ENCODE measurements at regions not wholly inside any gene's neighbourhood (a gene's known extent, or its start where the extent isn't known, plus 50 kb on each side); places are given as distances from the start of the nearest gene placed in this dataset.

GRCh38 chr15:62783303-62783957, 259.1 kb upstream of the TPM1 start:
- H3K27me3 ChIP-seq: no peaks in the 10 kb centered on the region
- ATAC-seq (no peak), DNase-seq (no peak)
- no peak for TF ChIP-seq CTCF (IDR thresholded peaks at IDR 0.05)
- no peak for TF ChIP-seq POLR2A (IDR thresholded peaks at IDR 0.05)
- intact Hi-C loops (cut with DNase I): loop anchor here in 1 of 2 donors (10.0 kb wide), 2 partner anchors 61 to 311 kb away; no protein-coding TSS in a partner anchor
- 91% methylated on average over 4 of the region's 14 CpGs for WGBS (ENCODE audit: insufficient coverage, low coverage, low lambda C conversion rate, missing lambda C conversion rate)
- H3K9me3 ChIP-seq: no peaks in the 10 kb centered on the region
- no peak overlapping the region for H3K4me3 ChIP-seq
- H3K36me3 ChIP-seq: no peaks in the 10 kb centered on the region
- H3K4me1 ChIP-seq: peaks cover 0 to 5% (median 2%) of the 10 kb centered on the region in 4 donors
- H3K27ac ChIP-seq: no peak overlapping the region

DNA sequence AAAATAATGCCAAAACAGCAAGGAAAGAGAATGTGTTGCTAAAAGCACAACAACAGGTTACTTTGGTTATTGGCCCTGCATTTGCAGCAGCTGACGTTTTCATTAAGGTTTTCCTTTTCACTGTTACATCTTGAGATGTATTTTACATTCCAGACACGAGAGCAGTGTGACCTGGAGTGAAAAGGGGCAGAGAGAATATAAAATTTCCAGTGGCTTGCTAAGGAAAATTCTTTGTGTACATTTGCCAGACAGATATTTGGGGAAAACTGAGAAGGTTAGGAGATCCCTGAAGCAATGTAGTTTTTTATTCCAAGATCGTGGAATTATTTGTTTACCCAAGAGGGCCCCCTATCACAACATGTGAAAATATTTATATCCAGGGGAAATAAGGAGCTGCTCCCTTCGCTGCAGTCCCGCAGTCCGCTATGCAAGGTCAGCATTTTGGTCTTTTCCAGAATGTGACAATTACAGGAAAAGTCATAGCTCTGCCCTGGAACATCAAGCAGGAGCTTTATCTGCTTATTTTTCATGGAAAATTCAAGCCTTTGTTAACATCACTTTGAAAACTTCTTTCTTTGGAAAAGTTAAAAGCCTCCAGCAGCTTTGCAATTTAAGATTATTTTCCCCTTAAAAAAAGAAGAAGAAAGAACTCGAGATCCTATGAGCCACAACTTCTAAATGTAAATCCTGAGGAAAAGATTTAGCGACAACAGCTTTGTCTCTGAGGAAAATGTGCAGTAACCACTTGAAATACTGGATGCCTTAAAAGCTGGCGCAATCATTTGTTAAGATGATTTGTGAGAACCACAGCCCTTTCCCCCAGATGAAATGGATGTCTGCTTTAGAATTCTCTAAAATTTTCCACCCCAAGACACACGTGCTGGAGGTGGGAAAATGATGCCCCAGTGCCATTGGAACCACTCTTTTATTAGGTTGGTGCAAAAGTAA, 256.4 kb upstream of the TPM1 start:
- Histone ChIP-seq H3K27me3 (no peaks in the 10 kb centered on the region), H3K27ac (no peak overlapping the region), H3K4me3 (no peak overlapping the region), H3K36me3 (no peaks in the 10 kb centered on the region), H3K9me3 (no peaks in the 10 kb centered on the region), H3K4me1 (peaks cover 0 to 5% (median 2%) of the 10 kb centered on the region in 4 donors)
- 51% methylated on average over 8 of the region's 10 CpGs for WGBS (ENCODE audit: insufficient coverage, low coverage, low lambda C conversion rate, missing lambda C conversion rate)
- intact Hi-C loops (cut with DNase I): loop anchor here in 1 of 2 donors (10.0 kb wide), 2 partner anchors 59 to 309 kb away; no protein-coding TSS in a partner anchor
- DNase-seq: no peak
- TF ChIP-seq CTCF (IDR thresholded peaks at IDR 0.05) (no peak), POLR2A (IDR thresholded peaks at IDR 0.05) (no peak)
- no peak for ATAC-seq

DNA sequence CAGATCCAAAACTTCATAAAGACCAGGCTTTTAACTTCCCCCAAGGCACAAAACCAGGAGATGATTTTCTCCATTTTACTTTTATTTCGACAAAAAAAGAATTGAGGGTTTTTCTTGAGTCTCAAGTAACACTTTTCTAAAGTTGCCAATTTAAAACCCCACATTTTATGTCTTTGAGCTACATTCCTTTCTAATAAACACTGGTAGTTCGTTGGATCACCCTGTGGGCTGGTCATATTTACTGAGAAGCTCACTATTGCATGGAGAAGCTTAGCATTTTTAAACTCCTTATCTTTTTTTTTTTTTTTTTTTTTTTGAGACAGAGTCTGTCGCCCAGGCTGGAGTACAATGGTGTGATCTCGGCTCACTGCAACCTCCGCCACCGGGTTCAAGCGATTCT, 255.1 kb upstream of the TPM1 start:
- Histone ChIP-seq H3K27ac (no peak overlapping the region), H3K4me1 (peaks cover 0 to 1% (median under 1%) of the 10 kb centered on the region in 4 donors), H3K9me3 (no peaks in the 10 kb centered on the region), H3K4me3 (no peak overlapping the region), H3K27me3 (no peaks in the 10 kb centered on the region), H3K36me3 (no peaks in the 10 kb centered on the region)
- TF ChIP-seq CTCF (IDR thresholded peaks at IDR 0.05): no peak
- no peak for TF ChIP-seq POLR2A (IDR thresholded peaks at IDR 0.05)
- ATAC-seq (no peak), DNase-seq (no peak)
- 88% methylated on average over 2 of the region's 7 CpGs for WGBS (ENCODE audit: insufficient coverage, low coverage, low lambda C conversion rate, missing lambda C conversion rate)
- intact Hi-C loops (cut with DNase I): loop anchor here in 1 of 2 donors (10.0 kb wide), 2 partner anchors 57 to 307 kb away; no protein-coding TSS in a partner anchor

GRCh38 chr15:62788224-62788623, 254.3 kb upstream of the TPM1 start:
- Histone ChIP-seq H3K36me3 (no peaks in the 10 kb centered on the region), H3K27ac (no peak overlapping the region), H3K9me3 (no peaks in the 10 kb centered on the region), H3K4me3 (no peak overlapping the region), H3K4me1 (no peaks in the 10 kb centered on the region), H3K27me3 (no peaks in the 10 kb centered on the region)
- no peak for ATAC-seq
- DNase-seq: no peak
- intact Hi-C loops (cut with DNase I): loop anchor here in 1 of 2 donors (10.0 kb wide), 2 partner anchors 57 to 307 kb away; no protein-coding TSS in a partner anchor
- TF ChIP-seq CTCF (IDR thresholded peaks at IDR 0.05): no peak
- no peak for TF ChIP-seq POLR2A (IDR thresholded peaks at IDR 0.05)
- WGBS (ENCODE audit: insufficient coverage, low coverage, low lambda C conversion rate, missing lambda C conversion rate): 84% methylated on average over 6 of the region's 6 CpGs
